H9 (cell line): ENCODE measurements at regions not wholly inside any gene's neighbourhood (a gene's known extent, or its start where the extent isn't known, plus 50 kb on each side); places are given as distances from the start of the nearest gene placed in this dataset.

Experiments
- DNase-seq: peaks from one replicate; pipeline ENCODE4 v3.0.0-alpha.2; 2017
- H2AFZ ChIP-seq: one replicate; pipeline ENCODE4 v1.6.1; 2013; ENCODE audit warnings: mild to moderate bottlenecking, low read length, control low read depth, moderate library complexity
- H2AK5ac ChIP-seq: 2 replicates; pipeline ENCODE4 v1.6.1; 2013; ENCODE audit warnings: low read length, control low read depth, mixed read lengths; ENCODE audit not compliant: insufficient read length
- H2BK120ac ChIP-seq: one replicate; pipeline ENCODE4 v1.6.1; 2013; ENCODE audit warnings: low read depth, mild to moderate bottlenecking, low read length, control low read depth, inconsistent platforms; ENCODE audit not compliant: poor library complexity, severe bottlenecking
- H2BK12ac ChIP-seq: 2 replicates; pipeline ENCODE4 v1.6.1; 2013; ENCODE audit warnings: low read length, control low read depth, mixed read lengths, low read depth; ENCODE audit not compliant: insufficient read length
- H2BK15ac ChIP-seq: 2 replicates; pipeline ENCODE4 v1.6.1; 2013; ENCODE audit warnings: low read depth, low read length, control low read depth
- H2BK20ac ChIP-seq: one replicate; pipeline ENCODE4 v1.6.1; 2013; ENCODE audit warnings: low read depth, mild to moderate bottlenecking, low read length, control low read depth, inconsistent platforms; ENCODE audit not compliant: poor library complexity, severe bottlenecking
- H2BK5ac ChIP-seq: 2 replicates; pipeline ENCODE4 v1.6.1; 2013; ENCODE audit warnings: low read length, control low read depth, mixed read lengths; ENCODE audit not compliant: insufficient read length
- H3K14ac ChIP-seq: 2 replicates; pipeline ENCODE4 v1.6.1; 2013; ENCODE audit warnings: low read length, control low read depth; ENCODE audit not compliant: insufficient read depth
- H3K18ac ChIP-seq: 2 replicates; pipeline ENCODE4 v1.6.1; 2013; ENCODE audit warnings: low read depth, mild to moderate bottlenecking, mixed read lengths, low read length, control low read depth; ENCODE audit not compliant: insufficient read length
- H3K23ac ChIP-seq: 2 replicates; pipeline ENCODE4 v1.6.1; 2013; ENCODE audit warnings: low read length, control low read depth, mixed read lengths, low read depth; ENCODE audit not compliant: insufficient read length
- H3K23me2 ChIP-seq: 2 replicates; pipeline ENCODE4 v1.6.1; 2013; ENCODE audit warnings: low read depth, mild to moderate bottlenecking, mixed read lengths, low read length, control low read depth; ENCODE audit not compliant: insufficient read length, poor library complexity, severe bottlenecking
- H3K27ac ChIP-seq: 2 replicates; pipeline ENCODE4 v1.5.1; 2013; ENCODE audit warnings: low read length, control low read depth, mixed read lengths, low read depth; ENCODE audit not compliant: insufficient read length
- H3K27me3 ChIP-seq: 2 replicates; pipeline ENCODE4 v1.6.1; 2013; ENCODE audit warnings: low read length, control low read depth, inconsistent platforms; ENCODE audit not compliant: insufficient read depth
- H3K4ac ChIP-seq: 2 replicates; pipeline ENCODE4 v1.6.1; 2013; ENCODE audit warnings: low read depth, mild to moderate bottlenecking, control low read depth, inconsistent platforms, low read length, moderate library complexity
- H3K4me1 ChIP-seq: 2 replicates; pipeline ENCODE4 v1.6.1; 2013; ENCODE audit warnings: low read length, control low read depth, inconsistent platforms; ENCODE audit not compliant: insufficient read depth
- H3K4me2 ChIP-seq: 2 replicates; pipeline ENCODE4 v1.6.1; 2013; ENCODE audit warnings: low read length, control low read depth, mixed read lengths; ENCODE audit not compliant: insufficient read length, insufficient read depth
- H3K56ac ChIP-seq: 2 replicates; pipeline ENCODE4 v1.6.1; 2013; ENCODE audit warnings: low read depth, mild to moderate bottlenecking, mixed read lengths, low read length, control low read depth; ENCODE audit not compliant: insufficient read length
- H3K79me1 ChIP-seq: 2 replicates; pipeline ENCODE4 v1.6.1; 2013; ENCODE audit warnings: low read depth, mild to moderate bottlenecking, moderate library complexity, low read length, control low read depth, inconsistent platforms; ENCODE audit not compliant: insufficient read depth, poor library complexity, severe bottlenecking
- H3K79me2 ChIP-seq: 2 replicates; pipeline ENCODE4 v1.6.1; 2013; ENCODE audit warnings: low read length, control low read depth, inconsistent platforms; ENCODE audit not compliant: insufficient read depth
- H3K9ac ChIP-seq: 2 replicates; pipeline ENCODE4 v1.6.1; 2013; ENCODE audit warnings: low read length, control low read depth, mixed read lengths; ENCODE audit not compliant: insufficient read length; ENCODE audit errors: extremely low read depth
- H3K9me3 ChIP-seq: one replicate; pipeline ENCODE4 v1.6.1; 2013; ENCODE audit warnings: low read depth, low read length, inconsistent platforms; ENCODE audit not compliant: control insufficient read depth
- H3T11ph ChIP-seq: one replicate; pipeline ENCODE4 v1.6.1; 2013; ENCODE audit warnings: mild to moderate bottlenecking, low read length, control low read depth, inconsistent platforms
- H4K20me1 ChIP-seq: one replicate; pipeline ENCODE4 v1.6.1; 2013; ENCODE audit not compliant: control insufficient read depth, insufficient read length, insufficient read depth
- H4K5ac ChIP-seq: 2 replicates; pipeline ENCODE4 v1.6.1; 2013; ENCODE audit warnings: low read depth, mild to moderate bottlenecking, mixed read lengths, low read length, control low read depth; ENCODE audit not compliant: insufficient read length
- H4K8ac ChIP-seq: replicated peaks from 2 replicates; pipeline ENCODE4 v1.6.1; 2013; ENCODE audit warnings: low read length, control low read depth, mixed read lengths, low read depth; ENCODE audit not compliant: insufficient read length
- H4K91ac ChIP-seq: 2 replicates; pipeline ENCODE4 v1.6.1; 2013; ENCODE audit warnings: low read depth, mild to moderate bottlenecking, moderate library complexity, mixed read lengths, low read length, control low read depth; ENCODE audit not compliant: insufficient read length
- H3K27ac Mint-ChIP-seq, 3 experiments: 2 replicates in 2 of 3; 3 replicates in 1 of 3; pipeline ENCODE4 v1.8.0; 2020 to 2021; ENCODE audit warnings: mixed read lengths in 3 of 3, mild to moderate bottlenecking in 1 of 3, moderate library complexity in 1 of 3
- H3K27me3 Mint-ChIP-seq: 2 replicates; pipeline ENCODE4 v1.8.0; 2021; ENCODE audit warnings: low read depth, mild to moderate bottlenecking, moderate library complexity, mixed read lengths
- H3K36me3 Mint-ChIP-seq, 3 experiments: 2 replicates in 2 of 3; 3 replicates in 1 of 3; pipeline ENCODE4 v1.8.0; 2020 to 2021; ENCODE audit warnings: low read depth in 3 of 3, mixed read lengths in 3 of 3; ENCODE audit not compliant: insufficient read depth in 1 of 3
- H3K4me1 Mint-ChIP-seq, 2 experiments: 2 replicates each; pipeline ENCODE4 v1.8.0; 2020; ENCODE audit warnings: mixed read lengths in 2 of 2
- H3K4me3 Mint-ChIP-seq, 2 experiments: 2 replicates in 1 of 2; 3 replicates in 1 of 2; pipeline ENCODE4 v1.8.0; 2020 to 2021; ENCODE audit warnings: mild to moderate bottlenecking in 2 of 2, mixed read lengths in 2 of 2, moderate library complexity in 1 of 2
- H3K9me3 Mint-ChIP-seq, 2 experiments: 2 replicates in 1 of 2; 3 replicates in 1 of 2; pipeline ENCODE4 v1.8.0; 2020; ENCODE audit warnings: mild to moderate bottlenecking in 2 of 2, mixed read lengths in 2 of 2, moderate library complexity in 1 of 2
- CTCF ChIP-seq: fragments of 200-600 bp; sonication (generic); conservative IDR thresholded peaks from 3 replicates; pipeline ENCODE4 v1.8.0; 2021; ENCODE audit warnings: antibody characterized with exemption, mild to moderate bottlenecking
- WGBS: extraction: QIAGEN DNeasy Blood & Tissue Kit; methylation state at CpG from one replicate; pipeline ENCODE4 v1.1.7; 2013; ENCODE audit warnings: missing lambda C conversion rate, low lambda C conversion rate, mixed read lengths; ENCODE audit not compliant: insufficient read length; ENCODE audit errors: extremely low coverage; 5-methylcytosine and 5-hydroxymethylcytosine counted together

GRCh38 chr9:89991204-89991790 is 386.5 kb downstream of the GADD45G start:
- no CpG with 5 or more reads among the region's 7 CpGs for WGBS
- Histone ChIP-seq H3K56ac (no peak overlapping the region), H4K91ac (no peak overlapping the region), H3K14ac (no peak overlapping the region), H2AK5ac (no peak overlapping the region), H3K4ac (no peak overlapping the region), H3K23me2 (no peaks in the 10 kb centered on the region), H2BK120ac (no peak overlapping the region), H3K9ac (no peak overlapping the region), H2BK15ac (no peak overlapping the region), H3K18ac (no peak overlapping the region), H2BK5ac (no peak overlapping the region), H3K79me1 (no peaks in the 10 kb centered on the region), H2BK12ac (no peak overlapping the region), H3K4me1 (peaks cover 16% of the 10 kb centered on the region; the same call in 1 of the 2 replicates), H3T11ph (no peak overlapping the region), H2BK20ac (no peak overlapping the region), H3K27ac (no peak overlapping the region), H4K8ac (no peak overlapping the region), H3K23ac (no peak overlapping the region), H2AFZ (no peak overlapping the region), H3K27me3 (no peaks in the 10 kb centered on the region), H3K79me2 (no peaks in the 10 kb centered on the region), H4K5ac (no peak overlapping the region), H4K20me1 (no peaks in the 10 kb centered on the region), H3K9me3 (peaks cover 8% of the 10 kb centered on the region), H3K4me2 (no peak overlapping the region)
- no peak overlapping the region for H3K27ac Mint-ChIP-seq
- H3K27me3 Mint-ChIP-seq = peaks cover 2% of the 10 kb centered on the region
- H3K9me3 Mint-ChIP-seq = peaks cover 11 to 22% of the 10 kb centered on the region in 2 experiments; a peak in 4 of 5 replicates
- TF ChIP-seq CTCF = no peak
- peaks cover 0 to 7% (median 3%) of the 10 kb centered on the region in 3 experiments; a peak in 5 of 7 replicates for H3K36me3 Mint-ChIP-seq
- DNase-seq = no peak
- peaks cover 16 to 17% of the 10 kb centered on the region in 2 experiments for H3K4me1 Mint-ChIP-seq
- no peak overlapping the region for H3K4me3 Mint-ChIP-seq
